SIG-M5 treated with dmso at 0.1 percent for 504 hours (cell line): ENCODE measurements at regions not wholly inside any gene's neighbourhood (a gene's known extent, or its start where the extent isn't known, plus 50 kb on each side); places are given as distances from the start of the nearest gene placed in this dataset.

ENCODE experiments used
- DNase-seq: peaks from one replicate; lab custom pipeline; 2025; ENCODE audit not compliant: unreplicated experiment; lab: John Stamatoyannopoulos, UW

DNA sequence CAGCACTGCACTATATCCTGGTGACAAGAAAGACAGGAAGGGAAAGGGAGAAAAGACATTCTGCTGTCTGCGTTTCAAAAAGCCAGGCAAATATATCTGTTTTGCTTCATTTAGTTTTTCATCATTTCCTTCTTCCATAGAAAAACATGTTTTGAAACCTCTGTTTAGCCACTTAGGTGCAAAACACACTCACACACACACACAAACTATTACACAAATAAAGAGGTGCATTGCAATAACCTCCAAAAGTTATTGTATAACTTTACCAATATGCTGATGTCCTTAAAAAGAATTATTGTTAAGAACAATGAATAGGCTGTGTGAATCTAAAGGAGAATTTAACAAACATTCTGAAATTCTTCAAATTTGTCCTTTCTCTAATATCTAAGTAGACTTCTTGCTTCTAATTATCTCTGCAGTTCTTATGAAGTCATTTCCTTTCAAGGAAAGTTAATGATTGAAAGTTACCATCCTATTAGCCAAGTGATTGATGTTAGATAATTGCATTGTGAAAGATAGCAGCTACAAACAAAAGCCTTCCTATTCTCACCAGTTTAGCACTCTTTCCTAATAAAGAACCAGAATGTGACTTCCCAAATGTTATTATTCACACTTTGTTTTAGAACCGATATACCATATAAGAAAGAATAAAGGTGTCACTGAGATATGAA lies 516.7 kb downstream of the KCNJ3 start:
- DNase-seq, result no peak

DNA sequence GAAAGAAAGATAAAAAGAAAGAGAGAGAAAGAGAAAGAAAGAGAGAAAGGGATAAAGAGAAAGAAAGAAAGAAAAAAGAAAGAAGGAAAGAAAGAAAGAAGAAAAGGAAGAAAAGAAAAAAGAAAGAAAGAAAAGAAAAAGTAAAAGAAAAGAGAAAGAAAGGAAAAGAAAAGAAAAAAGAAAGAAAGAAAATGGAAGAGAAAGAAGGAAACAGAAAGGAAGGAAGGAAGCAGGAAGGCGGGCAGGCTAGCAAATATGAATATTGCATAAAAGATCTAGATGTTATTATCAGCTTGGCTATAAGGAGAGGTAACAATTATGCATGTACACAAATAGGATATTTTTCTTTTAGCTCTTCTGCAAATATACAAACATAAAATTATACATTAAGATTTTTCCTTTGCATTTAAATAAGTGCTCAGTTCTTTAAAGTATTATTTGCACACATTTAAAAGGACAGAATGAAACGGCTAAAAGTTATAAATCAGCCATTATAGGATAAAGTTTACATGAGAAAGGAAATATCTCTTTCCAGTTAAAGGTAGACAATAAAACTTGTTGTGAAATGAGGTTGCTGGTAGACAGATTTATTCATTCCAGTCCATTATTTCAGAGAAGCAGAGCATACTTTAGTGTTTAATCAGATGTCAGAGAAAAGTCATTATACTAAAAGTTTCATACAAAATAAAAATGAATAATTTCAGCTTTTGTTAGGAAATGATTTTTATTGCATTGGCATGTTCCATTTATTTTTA lies 511.4 kb downstream of the KCNJ3 start:
- no peak for DNase-seq

DNA sequence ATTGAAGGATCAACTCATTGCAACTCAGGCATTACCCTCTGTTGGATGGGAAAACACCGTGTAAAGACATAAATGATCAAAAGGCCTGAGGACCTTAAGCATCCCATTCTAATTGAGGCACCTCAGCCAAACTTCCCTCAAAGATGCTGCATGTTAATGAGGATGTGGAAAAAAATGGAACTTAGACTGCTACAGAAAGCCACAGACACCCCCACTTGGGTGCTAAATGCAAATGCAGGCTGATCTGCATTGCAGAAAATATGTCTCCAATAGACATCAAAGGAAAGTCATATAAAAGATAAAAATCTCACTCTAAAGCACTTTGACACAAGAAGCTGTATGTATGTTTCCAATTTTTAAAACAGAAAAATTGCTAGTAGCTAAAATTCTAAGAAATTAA lies 504.7 kb downstream of the KCNJ3 start:
- peak; percentile 2 for DNase-seq

DNA sequence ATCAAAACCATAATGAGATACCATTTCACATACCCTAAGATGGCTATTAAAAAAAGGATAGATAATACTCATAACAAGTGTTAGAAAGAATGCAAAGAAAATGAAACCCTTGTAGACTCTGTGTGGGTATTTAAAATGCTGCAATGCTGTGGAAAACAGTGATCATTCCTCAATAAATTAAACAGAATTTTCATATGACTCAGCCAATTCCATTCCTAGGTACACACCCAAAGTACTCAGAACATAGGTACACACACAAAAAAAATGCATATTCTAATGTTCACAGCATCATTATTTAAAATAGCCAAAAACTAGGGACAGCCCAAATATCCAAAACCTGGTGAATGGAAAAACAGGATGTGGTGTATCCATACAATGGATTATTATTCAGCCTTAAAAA lies 502.3 kb downstream of the KCNJ3 start:
- no peak for DNase-seq

DNA sequence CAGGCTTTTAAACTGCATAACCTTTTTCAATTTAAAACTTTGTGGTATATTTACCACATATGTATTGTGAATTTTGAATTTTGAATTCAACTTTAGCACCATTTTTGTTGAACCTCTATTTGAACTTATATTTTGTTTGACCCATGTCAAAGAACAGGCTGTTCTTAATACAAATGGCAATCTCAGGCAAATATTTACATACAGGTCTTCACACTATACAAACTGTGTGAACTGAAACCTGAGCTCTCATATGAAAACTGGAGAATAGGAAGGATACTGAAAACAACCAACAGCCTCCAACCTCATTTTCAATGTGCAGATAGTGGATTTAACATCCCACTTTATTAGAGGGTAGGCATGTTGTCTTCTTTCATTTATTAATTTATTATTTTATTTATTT lies 491.8 kb downstream of the KCNJ3 start:
- DNase-seq, result peak; percentile 20

DNA sequence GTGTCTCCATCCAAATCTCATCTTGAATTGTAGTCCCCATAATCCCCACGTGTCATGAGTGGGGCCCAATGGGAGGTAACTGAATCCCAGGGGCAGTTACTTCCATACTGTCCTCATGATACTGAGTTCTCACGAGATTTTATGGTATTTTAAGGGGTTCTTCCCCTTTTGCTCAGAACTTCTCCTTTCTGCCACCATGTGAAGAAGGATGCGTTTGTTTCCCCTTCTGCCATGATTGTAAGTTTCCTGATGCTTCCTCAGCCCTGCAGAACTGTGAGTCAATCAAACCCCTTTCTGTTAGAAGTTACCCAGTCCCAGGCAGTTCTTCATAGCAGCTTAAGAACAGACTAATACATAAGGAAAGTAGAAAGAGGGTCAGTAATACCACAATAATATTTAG lies 480.4 kb downstream of the KCNJ3 start:
- no peak for DNase-seq

DNA sequence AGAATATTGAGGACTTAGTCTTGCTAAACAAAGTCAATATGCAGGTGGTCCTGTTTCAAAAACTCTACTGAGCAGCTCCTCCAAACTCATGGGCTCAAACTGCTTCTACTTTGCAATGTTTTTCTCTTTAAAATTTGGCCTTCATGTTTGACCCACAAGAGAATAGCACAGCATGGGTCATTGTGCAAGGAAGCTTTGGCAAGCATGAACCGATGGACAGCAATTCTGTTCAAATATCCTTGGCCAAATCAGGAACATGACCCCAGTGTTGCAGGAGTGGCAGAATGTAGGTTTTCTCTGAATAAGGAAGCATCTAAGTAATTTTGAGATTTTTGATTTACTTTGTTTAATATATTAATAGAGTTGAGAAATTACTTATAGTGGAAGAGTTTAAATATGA lies 477.9 kb downstream of the KCNJ3 start:
- DNase-seq, result no peak

DNA sequence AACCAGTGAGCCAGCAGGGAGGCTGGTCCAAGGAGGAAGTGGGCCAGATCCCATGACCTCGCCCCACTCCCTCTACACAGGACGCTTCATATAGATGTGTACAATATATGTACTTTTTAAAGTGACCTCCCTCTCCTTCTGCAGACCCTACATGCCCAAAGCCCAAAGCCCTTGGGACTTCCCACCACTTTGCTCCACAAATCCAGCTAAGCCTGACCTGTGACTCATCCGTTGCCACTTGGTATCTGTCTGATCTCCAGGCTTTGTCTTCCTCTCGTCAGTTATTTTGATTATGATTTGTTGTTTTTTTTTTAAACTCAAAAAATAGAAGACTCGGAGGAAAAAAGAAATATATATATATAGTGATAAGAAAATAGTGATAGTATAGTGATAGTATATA lies 470.8 kb downstream of the KCNJ3 start:
- DNase-seq, result no peak

DNA sequence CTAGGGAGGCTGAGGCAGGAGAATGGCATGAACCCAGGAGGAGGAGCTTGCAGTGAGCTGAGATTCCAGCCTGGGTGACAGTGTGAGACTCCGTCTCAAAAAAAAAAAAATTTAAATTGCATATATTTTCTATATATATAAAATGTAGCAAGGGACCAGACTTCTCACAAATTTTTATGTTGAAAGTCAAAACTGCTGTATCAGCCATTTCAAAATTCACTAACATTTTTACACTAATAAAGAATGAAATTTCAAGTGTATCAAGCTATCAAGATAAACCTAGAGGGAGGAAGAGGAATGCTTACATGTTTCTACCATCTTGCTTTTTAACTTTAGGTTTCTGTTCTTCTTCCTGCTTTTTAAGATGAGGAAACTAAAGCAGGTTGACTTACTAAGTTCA lies 464.0 kb downstream of the KCNJ3 start:
- no peak for DNase-seq

DNA sequence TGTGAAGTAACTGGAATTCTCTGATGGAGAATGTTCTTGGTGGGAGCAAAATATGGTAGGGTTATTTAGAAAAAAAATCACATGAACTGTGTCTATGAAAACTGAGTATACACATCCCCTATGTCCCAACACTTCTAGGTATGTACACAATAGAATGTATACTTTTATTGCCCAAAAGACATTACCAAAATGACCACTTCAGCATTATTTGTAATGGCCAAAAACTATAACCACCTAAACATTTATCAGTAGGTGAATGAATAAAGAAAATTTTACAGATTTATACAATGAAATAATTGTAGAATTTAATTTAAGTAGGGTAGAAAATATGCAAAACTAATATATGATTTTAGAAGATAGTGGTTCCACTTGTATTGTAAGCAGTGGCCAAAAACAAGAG lies 462.8 kb downstream of the KCNJ3 start:
- DNase-seq, result no peak

DNA sequence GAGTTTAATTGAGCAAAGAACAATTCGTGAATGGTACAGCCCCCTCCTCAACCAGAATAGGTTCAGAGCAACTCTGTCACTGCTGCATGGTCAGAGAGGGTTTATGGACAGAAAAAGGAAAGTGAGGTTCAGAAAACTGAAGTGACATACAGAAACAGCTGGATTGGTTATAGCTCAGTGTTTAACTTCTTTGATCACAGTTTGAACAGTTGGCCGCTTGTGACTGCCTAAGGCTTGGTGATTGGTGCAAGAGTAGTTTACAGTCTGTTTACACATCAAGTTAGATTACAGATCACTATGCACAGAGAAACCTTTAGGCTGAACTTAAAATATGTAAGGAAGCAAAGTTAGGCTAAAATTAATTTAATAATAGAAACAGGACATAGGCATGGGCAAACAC lies 459.2 kb downstream of the KCNJ3 start:
- DNase-seq, result no peak

DNA sequence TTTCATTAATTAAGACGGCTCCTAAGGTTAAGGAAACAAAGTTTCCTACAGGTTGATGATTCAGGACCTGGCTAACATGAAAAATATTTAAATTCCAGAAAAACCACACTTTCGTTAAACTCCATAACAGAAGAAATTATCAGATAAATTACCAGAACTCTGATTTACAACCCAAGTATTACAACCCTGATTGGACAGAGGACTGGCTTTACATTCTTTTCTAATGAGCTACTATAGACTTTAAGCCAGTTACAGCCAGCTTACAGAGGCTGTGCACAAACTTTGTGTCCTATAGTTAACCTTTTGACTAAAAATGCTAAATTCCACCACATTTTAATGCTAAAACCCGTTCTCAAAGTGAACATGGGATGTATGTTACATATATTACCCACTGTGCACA lies 458.6 kb downstream of the KCNJ3 start:
- no peak for DNase-seq

DNA sequence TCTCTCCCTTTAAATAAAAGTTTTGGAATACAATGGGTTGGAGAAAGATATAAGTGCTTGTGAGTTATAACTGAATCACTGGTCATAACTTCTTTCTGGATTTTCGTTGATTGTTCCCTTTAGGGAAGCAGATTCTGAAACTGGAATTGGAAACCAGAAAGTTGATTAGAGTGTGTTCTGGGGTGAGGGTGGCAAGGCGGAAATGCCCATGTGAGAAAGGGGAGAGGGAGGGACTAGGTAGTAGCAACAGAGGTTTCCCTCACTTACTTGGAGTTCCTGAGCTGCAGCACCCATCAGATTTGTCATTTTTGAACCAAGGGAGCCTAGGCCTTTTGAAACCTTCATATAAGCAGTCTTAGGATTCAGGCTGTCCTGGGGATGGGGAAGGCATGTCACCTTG lies 453.4 kb downstream of the KCNJ3 start:
- DNase-seq, result no peak

DNA sequence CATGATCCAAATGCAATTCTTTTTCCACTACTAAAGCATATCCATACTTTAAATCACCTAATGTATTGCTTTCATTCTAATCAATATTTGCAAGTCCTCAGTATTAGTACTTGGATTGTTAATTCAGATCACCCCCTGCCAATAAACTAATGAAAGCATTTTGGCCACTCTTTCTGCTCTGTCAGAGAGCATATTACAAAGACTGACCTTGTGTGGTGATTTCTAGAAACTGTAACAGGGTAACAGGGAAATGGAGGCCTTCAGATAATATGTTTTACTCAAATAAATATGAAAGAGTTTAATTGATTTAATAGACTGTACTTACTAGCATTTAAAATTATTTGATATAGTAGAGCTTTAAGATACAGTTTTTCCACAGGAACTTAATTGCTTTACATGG lies 453.0 kb downstream of the KCNJ3 start:
- DNase-seq, result no peak

DNA sequence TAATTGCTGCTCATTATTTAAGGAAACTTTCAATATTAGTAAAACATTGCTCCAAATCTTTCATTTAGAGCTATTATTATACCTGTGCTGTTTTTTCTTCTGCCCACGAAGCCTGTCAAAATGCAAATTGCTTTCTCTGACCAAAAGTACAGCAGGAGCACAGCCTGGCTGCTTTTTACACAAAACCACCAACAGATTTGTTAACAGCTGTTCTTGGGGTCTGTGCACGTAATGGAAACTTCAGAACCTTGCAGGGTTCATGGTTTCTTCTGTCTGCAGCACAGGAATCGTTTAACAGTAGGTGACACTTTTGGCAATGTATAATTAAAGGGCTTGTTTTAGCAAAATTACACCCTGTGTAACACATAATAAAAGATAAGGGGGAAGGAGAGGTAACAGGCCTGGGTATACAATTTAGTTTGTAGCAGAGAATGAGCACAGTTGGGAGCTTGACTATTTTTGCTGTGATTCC lies 447.3 kb downstream of the KCNJ3 start:
- no peak for DNase-seq

DNA sequence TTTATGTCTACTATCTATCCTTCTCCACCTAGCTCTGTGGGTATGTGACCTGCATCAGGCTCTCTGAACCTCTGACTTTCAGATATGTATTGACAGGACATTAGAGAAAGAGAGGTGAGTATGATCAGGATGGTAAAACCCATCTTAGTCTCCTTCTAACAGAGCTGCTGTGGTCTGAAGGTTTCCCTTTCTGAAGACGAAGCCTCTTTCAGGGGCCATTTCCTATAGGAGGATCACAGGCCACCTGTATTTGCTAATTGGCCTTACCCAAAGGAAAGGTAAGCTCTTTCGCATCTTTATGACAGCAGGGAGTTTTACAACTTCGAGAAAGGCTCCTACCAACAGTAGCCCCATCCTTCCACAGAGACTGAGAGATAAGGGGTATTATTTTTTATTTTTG lies 442.9 kb downstream of the KCNJ3 start:
- no peak for DNase-seq

DNA sequence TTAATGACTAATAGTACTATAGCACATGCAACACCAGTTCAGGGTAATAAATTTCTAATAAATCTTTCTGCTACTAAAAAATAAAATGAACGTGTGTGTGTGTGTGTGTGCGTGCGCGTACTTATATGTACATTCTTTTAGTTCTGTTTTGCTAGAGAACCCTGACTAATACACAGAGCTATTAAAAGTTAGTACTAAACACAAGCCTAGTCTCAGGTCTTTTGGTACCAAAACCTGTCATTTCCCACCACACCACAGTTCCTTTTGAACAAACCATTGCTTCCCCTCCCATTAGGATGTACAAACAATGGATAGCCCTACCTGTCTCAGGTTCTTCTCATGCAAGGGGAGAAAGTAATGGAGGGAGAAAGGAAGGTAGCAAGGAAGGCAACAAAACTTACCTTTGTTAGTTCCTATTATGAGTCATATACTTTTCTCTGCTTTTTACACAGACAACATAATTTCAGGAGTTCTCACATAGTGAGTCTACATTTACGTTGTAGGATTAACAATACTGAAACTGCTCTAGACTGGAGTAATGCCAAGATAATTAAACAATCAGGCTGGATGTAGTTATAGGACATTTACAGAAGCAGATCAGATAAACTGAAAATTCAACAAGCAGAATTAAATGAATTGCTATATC lies 427.2 kb downstream of the KCNJ3 start:
- no peak for DNase-seq

DNA sequence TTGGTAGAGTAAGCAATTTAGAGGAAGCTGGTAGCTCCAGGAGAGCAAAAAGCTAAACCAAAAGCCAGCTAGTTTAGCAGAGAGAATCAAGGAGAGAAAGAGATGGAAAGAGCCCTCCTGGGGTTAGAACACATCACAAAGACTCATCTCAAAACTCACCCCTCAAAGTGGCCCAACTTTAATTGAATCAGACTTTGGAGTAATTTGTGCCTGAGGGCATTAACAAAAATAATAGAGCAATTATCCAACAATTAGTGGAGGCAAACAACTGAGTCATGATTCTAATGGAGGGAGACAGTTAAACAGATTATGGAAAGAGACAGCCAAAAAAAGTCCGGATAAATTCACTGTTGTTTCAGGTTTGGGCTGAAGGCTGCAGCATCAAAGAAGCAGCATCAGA lies 417.4 kb downstream of the KCNJ3 start:
- no peak for DNase-seq

DNA sequence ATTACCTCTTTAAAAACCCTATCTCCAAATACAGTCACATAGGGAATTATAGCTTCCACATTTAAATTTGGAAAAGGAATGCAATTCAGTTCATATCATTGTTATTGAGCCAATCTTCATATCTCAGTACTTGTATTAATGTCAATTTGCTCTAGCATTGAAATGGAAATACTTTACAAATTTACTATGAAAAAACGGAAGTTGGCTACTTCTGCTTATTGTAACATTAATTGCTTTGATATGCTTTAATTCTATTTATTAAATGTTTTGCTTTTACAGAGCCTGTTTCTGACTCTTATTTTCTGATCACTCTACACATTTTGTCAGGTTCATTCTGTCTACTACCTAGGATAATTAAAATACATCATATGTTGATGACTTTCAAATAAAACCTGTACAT lies 412.6 kb downstream of the KCNJ3 start:
- no peak for DNase-seq

DNA sequence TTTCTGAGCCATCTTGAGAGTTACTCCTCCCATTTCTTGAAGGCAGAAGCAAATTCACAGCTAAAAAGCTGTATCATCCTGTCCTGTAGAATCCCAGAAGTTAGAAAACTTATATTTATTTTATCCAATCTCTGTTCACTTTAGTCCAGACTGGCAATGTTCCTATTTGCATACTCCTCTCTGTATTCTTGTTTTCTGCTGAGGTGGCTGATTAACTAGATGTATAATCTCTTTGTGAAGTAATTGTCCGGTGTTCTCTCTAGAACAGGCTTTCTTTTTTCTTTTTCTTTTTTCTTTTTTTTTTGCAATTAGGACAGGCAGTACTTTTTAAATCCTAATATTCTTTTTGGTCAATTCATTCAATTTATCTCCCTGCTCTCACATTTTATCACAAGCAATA lies 411.0 kb downstream of the KCNJ3 start:
- no peak for DNase-seq

DNA sequence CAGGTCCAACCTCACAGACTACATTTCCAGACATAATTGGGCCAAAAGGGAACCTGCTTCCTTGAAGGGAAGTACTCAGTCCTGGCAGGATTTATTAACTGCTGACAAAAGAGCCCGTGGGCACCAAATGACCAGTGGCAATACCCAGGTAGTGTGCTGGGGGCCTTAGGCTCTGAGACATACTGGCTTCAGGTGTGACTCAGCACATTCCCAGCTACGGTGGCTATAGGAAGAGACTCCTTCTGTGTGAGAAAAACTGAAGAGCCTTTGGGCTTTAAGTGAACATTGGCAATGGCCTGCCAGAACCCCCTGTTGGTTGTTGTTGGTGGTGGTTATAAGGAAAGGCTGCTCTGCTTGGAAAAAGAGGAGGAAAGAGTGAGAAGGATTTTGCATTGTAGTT lies 401.8 kb downstream of the KCNJ3 start:
- DNase-seq, result no peak

DNA sequence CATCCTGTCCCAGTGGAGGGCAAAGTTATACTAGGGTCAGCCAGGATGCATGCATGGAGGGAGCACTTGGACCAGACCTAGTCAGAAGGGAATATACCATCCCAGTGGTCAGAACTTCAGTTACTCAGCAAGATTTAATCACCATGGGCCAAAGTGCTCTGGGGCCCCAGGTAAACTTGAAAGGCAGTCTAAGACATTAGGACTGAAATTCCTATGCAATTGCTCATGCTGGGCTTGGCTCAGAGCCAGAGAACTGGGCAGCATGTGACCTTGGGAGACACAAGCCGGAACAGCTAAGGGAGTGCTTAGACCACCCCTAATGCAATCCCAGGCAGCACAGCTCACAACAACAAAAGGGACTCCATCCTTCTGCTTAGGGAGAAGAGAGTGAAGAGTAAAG lies 401.3 kb downstream of the KCNJ3 start:
- DNase-seq, result no peak
